IMR-90 (cell line): ENCODE measurements at regions not wholly inside any gene's neighbourhood (a gene's known extent, or its start where the extent isn't known, plus 50 kb on each side); places are given as distances from the start of the nearest gene placed in this dataset.

Experiments used
- ATAC-seq: fragments of 200-7000 bp; cut with Tn5 transposase; 2 replicates; pipeline ENCODE4 v1.9.1; 2020; ENCODE audit warnings: low read depth, mild to moderate bottlenecking, moderate library complexity
- BruUV-seq: library from RNA; stranded (reverse); fragments of 400-500 nt; replicated peaks from 2 replicates; lab custom pipeline; 2021; lab: Mats Ljungman, UMichigan
- CTCF ChIA-PET: fragments of 300-600 bp; formaldehyde crosslinking; extraction: SDS; loops from one replicate; lab custom pipeline; 2021; ENCODE audit warnings: antibody characterized with exemption; lab: Yijun Ruan, JAX
- POLR2A ChIA-PET: fragments of 300-600 bp; sonication (Branson Sonifier 250); formaldehyde crosslinking; loops from one replicate; lab custom pipeline; 2022; ENCODE audit warnings: antibody characterized with exemption; ENCODE audit not compliant: unreplicated experiment; lab: Charles Lee
- DNase-seq: peaks from one replicate; pipeline ENCODE4 v3.0.0; 2013
- H2AFZ ChIP-seq: replicated peaks from 2 replicates; pipeline ENCODE3; 2013; ENCODE audit warnings: low read length, mild to moderate bottlenecking; ENCODE audit not compliant: poor library complexity
- H2AK5ac ChIP-seq: 2 replicates; pipeline ENCODE4 v1.6.1; 2013; ENCODE audit warnings: low read depth, low read length, inconsistent platforms
- H2AK9ac ChIP-seq: replicated peaks from 2 replicates; pipeline ENCODE3; 2013; ENCODE audit warnings: mild to moderate bottlenecking, low read depth, low read length, moderate library complexity; ENCODE audit not compliant: poor library complexity
- H2BK120ac ChIP-seq: 2 replicates; pipeline ENCODE4 v1.6.1; 2013; ENCODE audit warnings: low read depth, low read length, inconsistent platforms
- H2BK15ac ChIP-seq: 3 replicates; pipeline ENCODE4 v1.6.1; 2013; ENCODE audit warnings: low read depth, low read length, inconsistent platforms
- H2BK20ac ChIP-seq: 2 replicates; pipeline ENCODE4 v1.6.1; 2013; ENCODE audit warnings: low read depth, mild to moderate bottlenecking, inconsistent platforms, low read length, moderate library complexity
- H2BK5ac ChIP-seq: 2 replicates; pipeline ENCODE4 v1.6.1; 2013; ENCODE audit warnings: mild to moderate bottlenecking, low read depth, low read length, inconsistent platforms; ENCODE audit not compliant: poor library complexity, severe bottlenecking
- H3K14ac ChIP-seq: replicated peaks from 2 replicates; pipeline ENCODE4 v1.6.1; 2013; ENCODE audit warnings: low read depth, low read length, inconsistent platforms
- H3K18ac ChIP-seq: 2 replicates; pipeline ENCODE4 v1.6.1; 2013; ENCODE audit warnings: low read depth, low read length, control low read depth
- H3K23ac ChIP-seq: 2 replicates; pipeline ENCODE4 v1.6.1; 2013; ENCODE audit warnings: low read depth, low read length, inconsistent platforms
- H3K27ac ChIP-seq: 2 replicates; pipeline ENCODE4 v1.5.1; 2013; ENCODE audit warnings: mild to moderate bottlenecking, control low read depth, low read length; ENCODE audit not compliant: insufficient read depth
- H3K27me3 ChIP-seq: 2 replicates; pipeline ENCODE4 v1.6.1; 2013; ENCODE audit warnings: low read length; ENCODE audit not compliant: control insufficient read depth, insufficient read depth
- H3K36me3 ChIP-seq: 2 replicates; pipeline ENCODE4 v1.6.1; 2013; ENCODE audit warnings: low read length, mixed read lengths; ENCODE audit not compliant: control insufficient read depth, insufficient read depth
- H3K4ac ChIP-seq: 2 replicates; pipeline ENCODE4 v1.6.1; 2013; ENCODE audit warnings: low read depth, low read length, inconsistent platforms
- H3K4me1 ChIP-seq: 2 replicates; pipeline ENCODE4 v1.6.1; 2013; ENCODE audit warnings: low read length, mixed read lengths; ENCODE audit not compliant: control insufficient read depth, insufficient read depth
- H3K4me2 ChIP-seq: 2 replicates; pipeline ENCODE4 v1.6.1; 2013; ENCODE audit warnings: low read depth, mild to moderate bottlenecking, control low read depth, low read length, moderate library complexity
- H3K4me3 ChIP-seq: 2 replicates; pipeline ENCODE4 v1.5.1; 2013; ENCODE audit warnings: low read depth, mild to moderate bottlenecking, control low read depth, low read length, moderate library complexity; ENCODE audit not compliant: insufficient read depth
- H3K56ac ChIP-seq: 2 replicates; pipeline ENCODE4 v1.6.1; 2013; ENCODE audit warnings: low read length, inconsistent platforms; ENCODE audit not compliant: insufficient read depth; ENCODE audit errors: extremely low read depth
- H3K79me1 ChIP-seq, 2 experiments: 2 replicates each; pipeline ENCODE4 v1.6.1; 2013; ENCODE audit warnings: low read length in 2 of 2, inconsistent platforms in 1 of 2, low read depth in 1 of 2
- H3K9ac ChIP-seq: 2 replicates; pipeline ENCODE4 v1.6.1; 2013; ENCODE audit warnings: low read depth, low read length, control low read depth
- H3K9me1 ChIP-seq: 2 replicates; pipeline ENCODE4 v1.6.1; 2013; ENCODE audit warnings: low read length, inconsistent platforms; ENCODE audit not compliant: insufficient read depth
- H3K9me3 ChIP-seq: 2 replicates; pipeline ENCODE4 v1.6.1; 2013; ENCODE audit warnings: low read length; ENCODE audit not compliant: control insufficient read depth, insufficient read depth
- H4K20me1 ChIP-seq: 2 replicates; pipeline ENCODE4 v1.6.1; 2013; ENCODE audit warnings: low read length, inconsistent platforms; ENCODE audit not compliant: insufficient read depth
- H4K5ac ChIP-seq: 2 replicates; pipeline ENCODE4 v1.6.1; 2013; ENCODE audit warnings: mild to moderate bottlenecking, low read depth, low read length, control low read depth
- H4K8ac ChIP-seq, 2 experiments: 2 replicates each; pipeline ENCODE4 v1.6.1; 2013; ENCODE audit warnings: low read depth in 2 of 2, low read length in 2 of 2, control low read depth in 1 of 2, inconsistent platforms in 1 of 2
- H4K91ac ChIP-seq: 2 replicates; pipeline ENCODE4 v1.6.1; 2013; ENCODE audit warnings: low read depth, low read length, inconsistent platforms; ENCODE audit not compliant: insufficient read depth
- BHLHE40 ChIP-seq: fragments of 150-350 bp; IDR thresholded peaks from 2 replicates; pipeline ENCODE4 v1.6.1; 2016; ENCODE audit warnings: mild to moderate bottlenecking, low read depth, low read length
- CTCF ChIP-seq: conservative IDR thresholded peaks from 2 replicates; pipeline ENCODE4 v1.5.1; 2012; ENCODE audit warnings: mild to moderate bottlenecking, low read depth, low read length, improper control_type of control experiment
- FOS ChIP-seq: fragments of 150-350 bp; IDR thresholded peaks from 2 replicates; pipeline ENCODE4 v1.6.1; 2016; ENCODE audit warnings: low read depth, low read length
- MXI1 ChIP-seq: IDR thresholded peaks from 2 replicates; pipeline ENCODE4 v1.6.1; 2012; ENCODE audit warnings: low read depth, mild to moderate bottlenecking, low read length, moderate library complexity, borderline replicate concordance
- POLR2A ChIP-seq: IDR thresholded peaks from 2 replicates; pipeline ENCODE4 v1.6.1; 2012; ENCODE audit warnings: mild to moderate bottlenecking, low read depth, low read length
- RAD21 ChIP-seq: IDR thresholded peaks from 2 replicates; pipeline ENCODE4 v1.6.1; 2012; ENCODE audit warnings: low read length, improper control_type of control experiment
- RCOR1 ChIP-seq: IDR thresholded peaks from 2 replicates; pipeline ENCODE4 v1.6.1; 2012; ENCODE audit warnings: mild to moderate bottlenecking, low read length, improper control_type of control experiment; ENCODE audit not compliant: insufficient replicate concordance
- RFX5 ChIP-seq: IDR thresholded peaks from 2 replicates; pipeline ENCODE4 v1.8.0; 2012; ENCODE audit warnings: low read depth, mild to moderate bottlenecking, low read length, moderate library complexity
- SMC3 ChIP-seq: fragments of 150-350 bp; IDR thresholded peaks from 2 replicates; pipeline ENCODE4 v1.6.1; 2016; ENCODE audit warnings: low read depth, mild to moderate bottlenecking, antibody characterized with exemption, low read length, moderate library complexity
- USF2 ChIP-seq: fragments of 150-350 bp; IDR thresholded peaks from 2 replicates; pipeline ENCODE4 v1.6.1; 2017; ENCODE audit warnings: mild to moderate bottlenecking, antibody characterized with exemption, low read length, low read depth
- WGBS, 2 experiments: methylation state at CpG; one replicate each; pipeline versions ENCODE4 v1.1.5 to v1.1.7; 2013; ENCODE audit warnings: missing lambda C conversion rate in 2 of 2; ENCODE audit not compliant: insufficient read length in 1 of 2; ENCODE audit errors: extremely low coverage in 2 of 2; 5-methylcytosine and 5-hydroxymethylcytosine counted together
- dilution Hi-C: fragments of 300-500 bp; cut with HindIII; formaldehyde crosslinking; loops from one replicate; pipeline ENCODE4 v1.14.3; 2018; ENCODE audit warnings: low sequenced_read_pairs; ENCODE audit not compliant: unreplicated experiment
- in situ Hi-C: fragments of 300-500 bp; cut with MboI; formaldehyde crosslinking; loops from 3 replicates; pipeline ENCODE4 v1.14.3; 2019; ENCODE audit warnings: low sequenced_read_pairs, inconsistent platforms, mixed read lengths
- intact Hi-C: fragments of 100-400 bp; cut with micrococcal nuclease; formaldehyde crosslinking; loops from 2 replicates; pipeline ENCODE4 v1.10.0; 2022
- TF ChIP-seq, protein P1 (sequence below): fragments of 150-350 bp; IDR thresholded peaks from 2 replicates; pipeline ENCODE4 v1.6.1; 2016; ENCODE audit warnings: low read depth, mild to moderate bottlenecking, low read length, moderate library complexity, borderline replicate concordance

DNA sequence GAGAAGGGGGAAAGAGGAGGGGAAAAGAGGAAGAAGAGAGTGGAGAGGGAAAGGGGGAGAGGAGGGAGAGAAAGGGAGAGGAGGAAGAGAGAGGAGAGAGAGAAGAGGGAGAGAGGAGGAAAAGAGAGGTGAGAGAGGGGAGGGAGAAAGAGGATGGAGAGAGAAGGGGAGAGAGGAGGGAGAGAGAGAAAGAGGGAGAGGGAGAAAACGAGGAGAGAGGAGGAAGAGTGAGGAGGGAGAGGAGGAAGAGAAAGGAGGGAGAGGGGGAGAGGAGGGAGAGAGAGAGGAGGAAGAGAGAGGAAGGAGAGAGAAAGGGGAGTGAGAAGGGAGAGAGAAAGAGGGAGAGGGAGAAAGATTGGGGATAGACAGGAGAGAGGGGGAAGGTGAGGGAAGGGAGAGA lies 197.6 kb upstream of the FOXK1 start:
- H2AK9ac ChIP-seq, result no peak overlapping the region
- peaks cover 16% of the 10 kb centered on the region for H3K9me3 ChIP-seq
- dilution Hi-C loops (no loop called here), in situ Hi-C loops (no loop called here), intact Hi-C loops (no loop called here)
- no peak overlapping the region for H3K56ac ChIP-seq
- no peak overlapping the region for H2BK15ac ChIP-seq
- no peak overlapping the region for H4K91ac ChIP-seq
- no peak overlapping the region for H3K4me3 ChIP-seq
- no peaks in the 10 kb centered on the region for H3K27me3 ChIP-seq
- H2BK20ac ChIP-seq, result no peak overlapping the region
- no peak overlapping the region for H4K5ac ChIP-seq
- H2AFZ ChIP-seq, result no peak overlapping the region
- H3K36me3 ChIP-seq, result no peaks in the 10 kb centered on the region
- H4K8ac ChIP-seq, result no peak overlapping the region
- no peak overlapping the region for H2BK5ac ChIP-seq
- ATAC-seq (no peak), DNase-seq (no peak)
- no peak overlapping the region for H2BK120ac ChIP-seq
- no peak overlapping the region for H3K9ac ChIP-seq
- H3K4me1 ChIP-seq, result no peaks in the 10 kb centered on the region
- no peak overlapping the region for H3K18ac ChIP-seq
- no peak overlapping the region for H3K4ac ChIP-seq
- H2AK5ac ChIP-seq, result no peak overlapping the region
- WGBS, 2 experiments, result 0% methylated on average over 1 of the region's 1 CpG; no CpG with 5 or more reads in 1 of the 2 experiments
- no peak overlapping the region for H3K23ac ChIP-seq
- no peaks in the 10 kb centered on the region for H3K79me1 ChIP-seq
- H3K9me1 ChIP-seq, result no peaks in the 10 kb centered on the region
- no peak overlapping the region for H3K4me2 ChIP-seq
- CTCF ChIA-PET, result no interaction called here
- no peak overlapping the region for H3K14ac ChIP-seq
- BruUV-seq, result no TSS peak
- no peaks in the 10 kb centered on the region for H4K20me1 ChIP-seq
- POLR2A ChIA-PET, result no interaction called here
- TF ChIP-seq RAD21, result no peak
- TF ChIP-seq MXI1, result no peak
- TF ChIP-seq SMC3, result no peak
- TF ChIP-seq POLR2A, result no peak
- TF ChIP-seq, protein P1, sequence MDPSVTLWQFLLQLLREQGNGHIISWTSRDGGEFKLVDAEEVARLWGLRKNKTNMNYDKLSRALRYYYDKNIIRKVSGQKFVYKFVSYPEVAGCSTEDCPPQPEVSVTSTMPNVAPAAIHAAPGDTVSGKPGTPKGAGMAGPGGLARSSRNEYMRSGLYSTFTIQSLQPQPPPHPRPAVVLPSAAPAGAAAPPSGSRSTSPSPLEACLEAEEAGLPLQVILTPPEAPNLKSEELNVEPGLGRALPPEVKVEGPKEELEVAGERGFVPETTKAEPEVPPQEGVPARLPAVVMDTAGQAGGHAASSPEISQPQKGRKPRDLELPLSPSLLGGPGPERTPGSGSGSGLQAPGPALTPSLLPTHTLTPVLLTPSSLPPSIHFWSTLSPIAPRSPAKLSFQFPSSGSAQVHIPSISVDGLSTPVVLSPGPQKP, result no peak
- no peak for TF ChIP-seq RFX5
- TF ChIP-seq BHLHE40, result no peak
- no peak for TF ChIP-seq CTCF
- TF ChIP-seq RCOR1, result no peak
- TF ChIP-seq FOS, result no peak
- no peak for TF ChIP-seq USF2
- no peak overlapping the region for H3K27ac ChIP-seq
